Left ventricle myocardium inferior (tissue), 1 donor: ENCODE measurements at regions not wholly inside any gene's neighbourhood (a gene's known extent, or its start where the extent isn't known, plus 50 kb on each side); places are given as distances from the start of the nearest gene placed in this dataset.

Source experiments
- DNase-seq: peaks from one replicate; pipeline ENCODE4 v3.0.0-alpha.2; 2020
- H3K27ac ChIP-seq: fragments of 200-600 bp; replicated peaks from 2 replicates; pipeline ENCODE4 v1.8.0; 2021
- H3K27me3 ChIP-seq: fragments of 200-600 bp; 2 replicates; pipeline ENCODE4 v1.8.0; 2021; ENCODE audit warnings: low read depth
- H3K36me3 ChIP-seq: fragments of 200-600 bp; 2 replicates; pipeline ENCODE4 v1.8.0; 2021
- H3K4me1 ChIP-seq: fragments of 200-600 bp; 2 replicates; pipeline ENCODE4 v1.8.0; 2021
- H3K4me3 ChIP-seq: fragments of 200-600 bp; 2 replicates; pipeline ENCODE4 v1.8.0; 2021; ENCODE audit warnings: mild to moderate bottlenecking, moderate library complexity
- H3K9me3 ChIP-seq: fragments of 200-600 bp; replicated peaks from 2 replicates; pipeline ENCODE4 v1.8.0; 2021
- CTCF ChIP-seq: fragments of 200-600 bp; IDR thresholded peaks from 2 replicates; pipeline ENCODE4 v1.8.0; 2021; ENCODE audit warnings: antibody characterized with exemption, mild to moderate bottlenecking, borderline replicate concordance
- intact Hi-C: fragments of 100-400 bp; cut with micrococcal nuclease; formaldehyde crosslinking; loops from one replicate; pipeline ENCODE4 v1.11.0; 2022
- donor health status: DM: no; HTN: yes; CAD: no; lungs with severe emphysema.

- Histone ChIP-seq H3K36me3 (no peaks in the 10 kb centered on the region), H3K4me3 (no peak overlapping the region), H3K9me3 (peaks cover 8% of the 10 kb centered on the region), H3K27me3 (peaks cover 68% of the 10 kb centered on the region), H3K27ac (no peak overlapping the region), H3K4me1 (no peaks in the 10 kb centered on the region)
- no peak for TF ChIP-seq CTCF
- intact Hi-C loops, result no loop called here
- DNase-seq, result no peak
Measured at GRCh38 chr1:177488722-177489121, 318.0 kb downstream of the BRINP2 start.

GRCh38 chr1:177487481-177487880 lies 316.7 kb downstream of the BRINP2 start:
- DNase-seq, result no peak
- Histone ChIP-seq H3K36me3 (no peaks in the 10 kb centered on the region), H3K4me3 (no peak overlapping the region), H3K4me1 (no peaks in the 10 kb centered on the region), H3K27me3 (peaks cover 80% of the 10 kb centered on the region), H3K9me3 (peaks cover 3% of the 10 kb centered on the region), H3K27ac (no peak overlapping the region)
- intact Hi-C loops, result no loop called here
- TF ChIP-seq CTCF, result no peak

- H3K9me3 ChIP-seq, result no peaks in the 10 kb centered on the region
- no peaks in the 10 kb centered on the region for H3K36me3 ChIP-seq
- H3K27ac ChIP-seq, result no peak overlapping the region
- H3K4me1 ChIP-seq, result no peaks in the 10 kb centered on the region
- H3K4me3 ChIP-seq, result no peak overlapping the region
- TF ChIP-seq CTCF, result no peak
- peaks cover 96% of the 10 kb centered on the region for H3K27me3 ChIP-seq
- intact Hi-C loops, result no loop called here
- DNase-seq, result no peak
Measured at GRCh38 chr1:177480741-177481305, 310.1 kb downstream of the BRINP2 start.

- Histone ChIP-seq H3K27ac (no peak overlapping the region), H3K4me3 (no peak overlapping the region), H3K36me3 (no peaks in the 10 kb centered on the region), H3K4me1 (no peaks in the 10 kb centered on the region), H3K9me3 (no peaks in the 10 kb centered on the region), H3K27me3 (peaks cover 97% of the 10 kb centered on the region)
- intact Hi-C loops, result no loop called here
- TF ChIP-seq CTCF, result no peak
- no peak for DNase-seq
Measured at GRCh38 chr1:177479600-177479999, 308.8 kb downstream of the BRINP2 start.

- no peak overlapping the region for H3K4me3 ChIP-seq
- no peak overlapping the region for H3K27ac ChIP-seq
- intact Hi-C loops, result no loop called here
- DNase-seq, result no peak
- H3K27me3 ChIP-seq, result peaks cover 71% of the 10 kb centered on the region
- no peak for TF ChIP-seq CTCF
- H3K36me3 ChIP-seq, result no peaks in the 10 kb centered on the region
- no peaks in the 10 kb centered on the region for H3K9me3 ChIP-seq
- H3K4me1 ChIP-seq, result no peaks in the 10 kb centered on the region
Measured at GRCh38 chr1:177476676-177477075, 305.9 kb downstream of the BRINP2 start.

- intact Hi-C loops, result no loop called here
- H3K9me3 ChIP-seq, result no peaks in the 10 kb centered on the region
Measured at GRCh38 chr1:177472567-177472966, 301.8 kb downstream of the BRINP2 start.

More at GRCh38 chr1:177472567-177472966, 301.8 kb downstream of the BRINP2 start:
- no peak for TF ChIP-seq CTCF
- no peaks in the 10 kb centered on the region for H3K36me3 ChIP-seq
- H3K4me3 ChIP-seq, result no peak overlapping the region
- no peak overlapping the region for H3K27ac ChIP-seq
- H3K4me1 ChIP-seq, result no peaks in the 10 kb centered on the region
- no peak for DNase-seq
- peaks cover 57% of the 10 kb centered on the region for H3K27me3 ChIP-seq
